Gastroesophageal sphincter (tissue), 4 donors: ENCODE measurements at regions not wholly inside any gene's neighbourhood (a gene's known extent, or its start where the extent isn't known, plus 50 kb on each side); places are given as distances from the start of the nearest gene placed in this dataset.
"Not testable (repeated sequence)": the region's sequence is repeated elsewhere in the genome, so short reads cannot be mapped to it uniquely, and the experiment has no call there.

Source experiments
- ATAC-seq: fragments of 150-250 bp; one replicate; pipeline ENCODE4 v1.9.1; 2016; ENCODE audit warnings: mild to moderate bottlenecking, moderate library complexity
- H3K27ac ChIP-seq, 4 donors: fragments of 200-600 bp; sonication (generic) in 3 of 4; 1 replicate in 3 of 4; 2 replicates in 1 of 4; pipeline ENCODE4 v1.5.1; 2016 to 2019
- H3K27me3 ChIP-seq: fragments of 200-600 bp; sonication (generic); one replicate; pipeline ENCODE4 v1.5.1; 2019
- H3K36me3 ChIP-seq, 2 donors: fragments of 200-600 bp; sonication (generic); one replicate each; pipeline ENCODE4 v1.5.1; 2019; ENCODE audit warnings: control low read depth in 1 of 2
- H3K4me1 ChIP-seq, 3 donors: fragments of 200-600 bp; sonication (generic); 1 replicate in 2 of 3; 2 replicates in 1 of 3; pipeline ENCODE4 v1.5.1; 2016 to 2019; ENCODE audit warnings: control low read depth in 2 of 3
- H3K4me3 ChIP-seq, 2 donors: fragments of 200-600 bp; sonication (generic); one replicate each; pipeline ENCODE4 v1.5.1; 2019; ENCODE audit warnings: mild to moderate bottlenecking in 1 of 2, moderate library complexity in 1 of 2
- H3K9me3 ChIP-seq, 3 donors: fragments of 200-600 bp; sonication (generic); one replicate each; pipeline ENCODE4 v1.5.1; 2017 to 2019; ENCODE audit warnings: control low read depth in 2 of 3
- CTCF ChIP-seq, 4 experiments: fragments of 200-600 bp in 2 of 4; fragments of 450-650 bp in 2 of 4; sonication (generic) in 1 of 4; IDR thresholded peaks; one replicate each; pipeline ENCODE4 v1.5.1; 2017 to 2019; ENCODE audit warnings: antibody characterized with exemption in 4 of 4, mild to moderate bottlenecking in 2 of 4, moderate library complexity in 2 of 4
- EP300 ChIP-seq: sonication (generic); formaldehyde crosslinking; IDR thresholded peaks from one replicate; pipeline ENCODE4 v1.6.1; 2017; ENCODE audit warnings: antibody characterized with exemption, mild to moderate bottlenecking
- POLR2A ChIP-seq, 2 donors: fragments of 450-650 bp; IDR thresholded peaks; one replicate each; pipeline ENCODE4 v1.6.1; 2017; ENCODE audit warnings: antibody characterized with exemption in 2 of 2, mild to moderate bottlenecking in 2 of 2, moderate library complexity in 1 of 2
- POLR2AphosphoS5 ChIP-seq: sonication (generic); formaldehyde crosslinking; IDR thresholded peaks from one replicate; pipeline ENCODE4 v1.6.1; 2017; ENCODE audit warnings: antibody characterized with exemption
- WGBS, 2 donors: methylation state at CpG; one replicate each; pipeline ENCODE4 v1.1.5; 2018; ENCODE audit warnings: low coverage in 1 of 2; 5-methylcytosine and 5-hydroxymethylcytosine counted together

DNA sequence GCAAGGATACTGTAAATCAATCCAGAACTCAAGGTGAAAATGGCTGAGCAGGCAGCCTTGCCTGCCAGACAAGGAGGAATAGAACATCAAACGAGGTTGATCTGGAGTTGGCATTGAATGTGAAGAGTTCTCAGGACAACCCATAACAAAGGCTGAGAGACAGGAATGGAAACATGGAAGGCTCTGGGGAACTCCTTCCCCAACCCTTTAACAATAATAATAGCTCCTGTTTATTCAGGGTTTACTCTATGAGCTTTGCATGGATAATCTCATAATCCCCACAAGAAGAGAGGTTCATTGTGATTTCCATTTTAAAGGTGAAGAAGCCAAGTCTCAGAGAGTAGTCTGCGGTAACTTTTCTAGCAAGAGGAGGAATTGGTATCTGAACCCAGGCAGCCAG is 151.7 kb downstream of the SOD2 start:
- no peak overlapping the region for H3K4me3 ChIP-seq
- H3K27ac ChIP-seq: no peak overlapping the region
- H3K9me3 ChIP-seq: no peaks in the 10 kb centered on the region
- H3K27me3 ChIP-seq: no peaks in the 10 kb centered on the region
- no peaks in the 10 kb centered on the region for H3K4me1 ChIP-seq
- no peaks in the 10 kb centered on the region for H3K36me3 ChIP-seq
- 48 to 69% methylated on average over 2 of the region's 2 CpGs for WGBS, 2 donors
- no peak for TF ChIP-seq CTCF (IDR thresholded peaks at IDR 0.05)
- TF ChIP-seq POLR2A (IDR thresholded peaks at IDR 0.05): no peak
- no peak for TF ChIP-seq POLR2AphosphoS5
- no peak for TF ChIP-seq EP300
- no peak for ATAC-seq

DNA sequence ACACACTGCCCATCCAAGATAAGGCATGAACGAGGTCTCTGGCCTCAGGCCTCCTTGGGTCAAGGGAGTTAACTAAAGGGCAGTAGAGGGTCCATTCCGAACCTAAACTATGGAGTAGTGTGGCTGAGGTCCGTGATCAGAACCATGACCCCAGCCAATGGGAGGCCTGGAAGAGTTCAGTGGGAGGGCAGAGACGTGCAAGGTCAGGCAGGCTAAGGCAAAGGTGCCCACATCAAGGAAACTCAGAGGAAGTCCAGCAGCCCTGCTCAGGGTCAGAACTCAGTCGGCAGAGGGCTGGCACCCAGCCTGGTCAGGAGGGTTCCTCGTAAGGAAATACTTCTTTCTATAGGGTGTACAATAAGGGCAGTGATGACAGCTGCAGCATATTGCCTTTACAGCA is 152.2 kb downstream of the SOD2 start:
- no peak for ATAC-seq
- WGBS, 2 donors: 66% methylated on average over 2 of the region's 6 CpGs; no CpG with 5 or more reads in 1 of the 2 donors
- Histone ChIP-seq H3K9me3 (no peaks in the 10 kb centered on the region), H3K4me1 (no peaks in the 10 kb centered on the region), H3K4me3 (no peak overlapping the region), H3K27me3 (no peaks in the 10 kb centered on the region), H3K27ac (no peak overlapping the region), H3K36me3 (no peaks in the 10 kb centered on the region)
- TF ChIP-seq EP300 (no peak), CTCF (IDR thresholded peaks at IDR 0.05) (no peak), POLR2A (IDR thresholded peaks at IDR 0.05) (no peak)

GRCh38 chr6:159540152-159540551 is 152.9 kb downstream of the SOD2 start:
- no peak for ATAC-seq
- Histone ChIP-seq H3K4me3 (no peak overlapping the region), H3K4me1 (no peaks in the 10 kb centered on the region), H3K27ac (no peak overlapping the region), H3K9me3 (no peaks in the 10 kb centered on the region), H3K27me3 (no peaks in the 10 kb centered on the region), H3K36me3 (no peaks in the 10 kb centered on the region)
- TF ChIP-seq POLR2A (IDR thresholded peaks at IDR 0.05) (no peak), CTCF (IDR thresholded peaks at IDR 0.05) (no peak), EP300 (no peak), POLR2AphosphoS5 (no peak)
- 59 to 62% methylated on average over 12 of the region's 12 CpGs for WGBS, 2 donors

GRCh38 chr6:159538031-159538430 is 155.0 kb downstream of the SOD2 start:
- not testable (repeated sequence) for ATAC-seq, H3K9me3 ChIP-seq, H3K27me3 ChIP-seq, H3K4me1 ChIP-seq, H3K4me3 ChIP-seq, H3K36me3 ChIP-seq, H3K27ac ChIP-seq
- 100% methylated on average over 1 of the region's 1 CpG for WGBS, 2 donors

- H3K4me1 ChIP-seq: no peaks in the 10 kb centered on the region
- WGBS, 2 donors: 79 to 83% methylated on average over 2 to 4 of the region's 9 CpGs
- TF ChIP-seq EP300: no peak
- no peak for TF ChIP-seq POLR2A (IDR thresholded peaks at IDR 0.05)
- TF ChIP-seq CTCF (IDR thresholded peaks at IDR 0.05): no peak
- no peak for TF ChIP-seq POLR2AphosphoS5
- no peak overlapping the region for H3K4me3 ChIP-seq
- no peaks in the 10 kb centered on the region for H3K9me3 ChIP-seq
- ATAC-seq: no peak
- H3K27ac ChIP-seq: no peak overlapping the region
- H3K36me3 ChIP-seq: no peaks in the 10 kb centered on the region
- no peaks in the 10 kb centered on the region for H3K27me3 ChIP-seq
Observed at GRCh38 chr6:159535656-159536350, 157.2 kb downstream of the SOD2 start.
